Gastrocnemius medialis (tissue), 4 donors: ENCODE measurements at regions not wholly inside any gene's neighbourhood (a gene's known extent, or its start where the extent isn't known, plus 50 kb on each side); places are given as distances from the start of the nearest gene placed in this dataset.

Experiments
- ATAC-seq, 2 donors: fragments of 150-250 bp; one replicate each; pipeline ENCODE4 v1.9.1; 2016
- DNase-seq, 2 donors: peaks; one replicate each; pipeline ENCODE4 v3.0.0-alpha.2; 2019
- H3K27ac ChIP-seq, 4 donors: fragments of 200-600 bp; sonication (generic); 1 replicate in 1 of 4; 2 replicates in 3 of 4; pipeline ENCODE4 v1.5.1; 2016 to 2018; ENCODE audit warnings: mild to moderate bottlenecking in 2 of 4, moderate library complexity in 1 of 4
- H3K27me3 ChIP-seq, 3 donors: fragments of 200-600 bp; sonication (generic) in 2 of 3; 1 replicate in 1 of 3; 2 replicates in 2 of 3; pipeline versions ENCODE4 v1.5.1 to v1.6.0; 2016 to 2019; ENCODE audit warnings: mild to moderate bottlenecking in 1 of 3, moderate library complexity in 1 of 3
- H3K36me3 ChIP-seq, 2 donors: fragments of 200-600 bp; sonication (generic) in 1 of 2; one replicate each; pipeline ENCODE4 v1.5.1; 2017 to 2018
- H3K4me1 ChIP-seq, 2 donors: fragments of 200-600 bp; sonication (generic) in 1 of 2; one replicate each; pipeline ENCODE4 v1.5.1; 2016 to 2017; ENCODE audit warnings: mild to moderate bottlenecking in 2 of 2
- H3K4me3 ChIP-seq, 4 donors: fragments of 200-600 bp; sonication (generic) in 3 of 4; 1 replicate in 1 of 4; 2 replicates in 3 of 4; pipeline ENCODE4 v1.5.1; 2016 to 2019; ENCODE audit warnings: mild to moderate bottlenecking in 2 of 4
- H3K9me3 ChIP-seq, 3 donors: fragments of 200-600 bp; sonication (generic) in 2 of 3; 1 replicate in 1 of 3; 2 replicates in 2 of 3; pipeline ENCODE4 v1.5.1; 2016 to 2019
- CTCF ChIP-seq, 5 experiments: fragments of 450-650 bp in 3 of 5; fragments of 200-600 bp in 2 of 5; sonication (generic) in 2 of 5; IDR thresholded peaks in 4 of 5; conservative IDR thresholded peaks in 1 of 5; 1 replicate in 4 of 5; 2 replicates in 1 of 5; pipeline ENCODE4 v1.5.1; 2016 to 2019; ENCODE audit warnings: antibody characterized with exemption in 5 of 5, mild to moderate bottlenecking in 3 of 5, moderate library complexity in 3 of 5
- POLR2A ChIP-seq, 2 donors: fragments of 450-650 bp; IDR thresholded peaks; one replicate each; pipeline ENCODE4 v1.6.1; 2017; ENCODE audit warnings: antibody characterized with exemption in 2 of 2, mild to moderate bottlenecking in 2 of 2, moderate library complexity in 2 of 2
- in situ Hi-C, 4 donors: fragments of 200-750 bp; cut with MboI; loops; one replicate each; pipeline versions ENCODE4 v1.15.0 to v1.8.0; 2017; ENCODE audit warnings: low sequenced_read_pairs in 4 of 4
- intact Hi-C: fragments of 100-400 bp; cut with DNase I; formaldehyde crosslinking; loops from one replicate; pipeline ENCODE4 v1.15.1; 2023; ENCODE audit warnings: low total_unique reads

DNA sequence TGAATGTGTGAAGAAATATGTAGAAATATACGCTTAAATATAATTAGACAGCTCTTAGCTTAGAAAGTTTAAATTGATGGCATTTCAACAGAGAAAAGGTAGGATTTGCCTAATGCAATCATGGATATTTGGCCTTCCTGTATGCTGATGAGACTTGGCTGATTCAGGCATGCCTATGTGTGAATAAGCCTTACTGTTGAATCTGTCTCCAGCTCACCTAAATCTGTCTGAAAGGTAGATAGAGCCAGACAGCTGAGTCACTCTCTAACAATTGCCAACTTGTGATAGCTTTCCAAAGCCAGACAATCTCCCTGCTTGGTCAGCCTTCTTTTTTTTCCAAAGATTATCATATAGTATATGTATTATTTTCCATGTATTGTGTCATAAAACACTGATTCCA lies 92.8 kb upstream of the FLRT2 start:
- Histone ChIP-seq H3K4me1 (peaks cover 0 to 4% of the 10 kb centered on the region in 2 donors), H3K36me3 (no peaks in the 10 kb centered on the region), H3K27me3 (no peaks in the 10 kb centered on the region), H3K27ac (no peak overlapping the region), H3K4me3 (no peak overlapping the region), H3K9me3 (no peaks in the 10 kb centered on the region)
- intact Hi-C loops (no loop called here), in situ Hi-C loops (no loop called here)
- ATAC-seq (no peak), DNase-seq (no peak)
- TF ChIP-seq CTCF (IDR thresholded peaks at IDR 0.05 in 4 of 5, conservative IDR thresholded peaks at IDR 0.05 in 1 of 5) (no peak), POLR2A (IDR thresholded peaks at IDR 0.05) (no peak)

GRCh38 chr14:85438001-85438400 lies 91.9 kb upstream of the FLRT2 start:
- H3K9me3 ChIP-seq: no peaks in the 10 kb centered on the region
- no peak for ATAC-seq
- in situ Hi-C loops: no loop called here
- H3K27ac ChIP-seq: no peak overlapping the region
- H3K4me3 ChIP-seq: no peak overlapping the region
- intact Hi-C loops: no loop called here
- peaks cover 0 to 4% of the 10 kb centered on the region in 2 donors for H3K4me1 ChIP-seq
- no peaks in the 10 kb centered on the region for H3K36me3 ChIP-seq
- DNase-seq: no peak
- TF ChIP-seq CTCF (IDR thresholded peaks at IDR 0.05 in 4 of 5, conservative IDR thresholded peaks at IDR 0.05 in 1 of 5) (no peak), POLR2A (IDR thresholded peaks at IDR 0.05) (no peak)
- no peaks in the 10 kb centered on the region for H3K27me3 ChIP-seq

- Histone ChIP-seq H3K9me3 (no peaks in the 10 kb centered on the region), H3K4me3 (no peak overlapping the region), H3K36me3 (no peaks in the 10 kb centered on the region), H3K27me3 (no peaks in the 10 kb centered on the region), H3K4me1 (peaks cover 0 to 4% of the 10 kb centered on the region in 2 donors), H3K27ac (no peak overlapping the region)
- TF ChIP-seq CTCF (IDR thresholded peaks at IDR 0.05 in 4 of 5, conservative IDR thresholded peaks at IDR 0.05 in 1 of 5): no peak
- no peak for TF ChIP-seq POLR2A (IDR thresholded peaks at IDR 0.05)
- no peak for ATAC-seq
- intact Hi-C loops: no loop called here
- no peak for DNase-seq
- in situ Hi-C loops: no loop called here
Measured at GRCh38 chr14:85438481-85438942, 91.4 kb upstream of the FLRT2 start.

- TF ChIP-seq POLR2A (IDR thresholded peaks at IDR 0.05) (no peak), CTCF (IDR thresholded peaks at IDR 0.05 in 4 of 5, conservative IDR thresholded peaks at IDR 0.05 in 1 of 5) (no peak)
- Histone ChIP-seq H3K27me3 (no peaks in the 10 kb centered on the region), H3K4me3 (no peak overlapping the region), H3K4me1 (peaks cover 0 to 4% of the 10 kb centered on the region in 2 donors), H3K9me3 (no peaks in the 10 kb centered on the region), H3K36me3 (no peaks in the 10 kb centered on the region), H3K27ac (no peak overlapping the region)
- in situ Hi-C loops: no loop called here
- ATAC-seq (no peak), DNase-seq (no peak)
- intact Hi-C loops: no loop called here
Measured at GRCh38 chr14:85439696-85440328, 90.1 kb upstream of the FLRT2 start.
